Naive thymus-derived CD4-positive, alpha-beta T cell (primary cell): ENCODE measurements at regions not wholly inside any gene's neighbourhood (a gene's known extent, or its start where the extent isn't known, plus 50 kb on each side); places are given as distances from the start of the nearest gene placed in this dataset.

Source experiments
- ATAC-seq: fragments of 150-1000 bp; cut with Tn5 transposase; 2 replicates; pipeline ENCODE4 v1.10.0; 2021; ENCODE audit warnings: mild to moderate bottlenecking, moderate library complexity
- CTCF ChIA-PET: fragments of 350-600 bp; sonication (Branson Sonifier 250); formaldehyde crosslinking; loops from one replicate; lab custom pipeline; 2021; ENCODE audit warnings: antibody characterized with exemption; lab: Charles Lee
- POLR2A ChIA-PET: fragments of 350-600 bp; sonication (Branson Sonifier 250); formaldehyde crosslinking; loops from one replicate; lab custom pipeline; 2021; ENCODE audit warnings: antibody characterized with exemption, inconsistent platforms; lab: Charles Lee
- DNase-seq, 9 donors: peaks; one replicate each; pipeline versions ENCODE4 v3.0.0 to v3.0.0-alpha.2; 2020 to 2022; ENCODE audit warnings: mixed read lengths in 1 of 9
- H3K27ac ChIP-seq: one replicate; pipeline ENCODE4 v1.7.0; 2013; ENCODE audit warnings: mild to moderate bottlenecking, low read depth, low read length, moderate library complexity
- H3K27me3 ChIP-seq, 2 donors: one replicate each; pipeline ENCODE4 v1.7.0; 2013; ENCODE audit warnings: low read length in 2 of 2, mild to moderate bottlenecking in 2 of 2, moderate library complexity in 2 of 2; ENCODE audit not compliant: control insufficient read depth in 2 of 2, insufficient read depth in 2 of 2
- H3K36me3 ChIP-seq, 3 experiments: 1 replicate in 2 of 3; 2 replicates in 1 of 3; pipeline ENCODE4 v1.7.0; 2013; ENCODE audit warnings: low read length in 3 of 3, mild to moderate bottlenecking in 3 of 3, moderate library complexity in 1 of 3; ENCODE audit not compliant: insufficient read depth in 3 of 3, control insufficient read depth in 2 of 3
- H3K4me1 ChIP-seq, 2 donors: one replicate each; pipeline ENCODE4 v1.7.0; 2013; ENCODE audit warnings: low read length in 2 of 2, mild to moderate bottlenecking in 2 of 2, moderate library complexity in 1 of 2; ENCODE audit not compliant: control insufficient read depth in 2 of 2, insufficient read depth in 2 of 2
- H3K4me3 ChIP-seq: 2 replicates; pipeline ENCODE4 v1.7.0; 2013; ENCODE audit warnings: mild to moderate bottlenecking, low read length
- H3K9me3 ChIP-seq, 3 experiments: 1 replicate in 2 of 3; 2 replicates in 1 of 3; pipeline ENCODE4 v1.7.0; 2013; ENCODE audit warnings: low read length in 3 of 3; ENCODE audit not compliant: control insufficient read depth in 2 of 3
- H3K27ac Mint-ChIP-seq, 9 donors: one replicate each; pipeline ENCODE4 v1.8.0; 2020 to 2022; ENCODE audit warnings: mixed read lengths in 9 of 9, mild to moderate bottlenecking in 8 of 9, moderate library complexity in 5 of 9, inconsistent platforms in 2 of 9
- H3K27me3 Mint-ChIP-seq, 5 donors: one replicate each; pipeline ENCODE4 v1.8.0; 2021 to 2022; ENCODE audit warnings: mixed read lengths in 5 of 5, mild to moderate bottlenecking in 1 of 5
- H3K36me3 Mint-ChIP-seq, 5 donors: one replicate each; pipeline ENCODE4 v1.8.0; 2020 to 2022; ENCODE audit warnings: mixed read lengths in 5 of 5, mild to moderate bottlenecking in 3 of 5, inconsistent platforms in 1 of 5
- H3K4me1 Mint-ChIP-seq, 7 donors: one replicate each; pipeline ENCODE4 v1.8.0; 2020 to 2022; ENCODE audit warnings: mixed read lengths in 7 of 7, mild to moderate bottlenecking in 3 of 7, inconsistent platforms in 1 of 7
- H3K4me3 Mint-ChIP-seq, 10 donors: one replicate each; pipeline ENCODE4 v1.8.0; 2020 to 2022; ENCODE audit warnings: mild to moderate bottlenecking in 10 of 10, mixed read lengths in 10 of 10, moderate library complexity in 6 of 10, inconsistent platforms in 2 of 10
- H3K9me3 Mint-ChIP-seq, 11 donors: one replicate each; pipeline ENCODE4 v1.8.0; 2020 to 2022; ENCODE audit warnings: mixed read lengths in 11 of 11, mild to moderate bottlenecking in 4 of 11, inconsistent platforms in 1 of 11, moderate library complexity in 1 of 11
- intact Hi-C, 2 donors: fragments of 100-400 bp; cut with micrococcal nuclease; formaldehyde crosslinking; loops; one replicate each; pipeline ENCODE4 v1.15.1; 2023

- ATAC-seq (no peak), DNase-seq (no peak)
- intact Hi-C loops: no loop called here
- H3K9me3 Mint-ChIP-seq: peaks cover 0 to 18% (median 3%) of the 10 kb centered on the region in 11 donors
- Histone ChIP-seq H3K4me3 (no peak overlapping the region), H3K27ac (no peak overlapping the region), H3K9me3 (no peaks in the 10 kb centered on the region), H3K27me3 (no peaks in the 10 kb centered on the region), H3K4me1 (no peaks in the 10 kb centered on the region), H3K36me3 (no peaks in the 10 kb centered on the region)
- H3K27ac Mint-ChIP-seq: no peak overlapping the region
- peaks cover 0 to 32% (median 8%) of the 10 kb centered on the region in 7 donors for H3K4me1 Mint-ChIP-seq
- ChIA-PET POLR2A (no interaction called here), CTCF (no interaction called here)
- peaks cover 4 to 62% (median 4%) of the 10 kb centered on the region in 5 donors for H3K36me3 Mint-ChIP-seq
- no peaks in the 10 kb centered on the region for H3K27me3 Mint-ChIP-seq
- no peak overlapping the region for H3K4me3 Mint-ChIP-seq
Measured at GRCh38 chr6:149176971-149177667, 140.4 kb upstream of the TAB2 start.

GRCh38 chr6:149179431-149179830 lies 138.1 kb upstream of the TAB2 start:
- intact Hi-C loops: no loop called here
- Mint-ChIP-seq H3K4me1 (peaks cover 0 to 21% (median 9%) of the 10 kb centered on the region in 7 donors), H3K27me3 (no peaks in the 10 kb centered on the region), H3K27ac (no peak overlapping the region), H3K9me3 (peaks cover 0 to 21% (median 5%) of the 10 kb centered on the region in 11 donors), H3K4me3 (no peak overlapping the region), H3K36me3 (peaks cover 4 to 61% (median 8%) of the 10 kb centered on the region in 5 donors)
- ChIA-PET POLR2A (no interaction called here), CTCF (no interaction called here)
- Histone ChIP-seq H3K27me3 (no peaks in the 10 kb centered on the region), H3K4me1 (no peaks in the 10 kb centered on the region), H3K36me3 (no peaks in the 10 kb centered on the region), H3K9me3 (no peaks in the 10 kb centered on the region), H3K4me3 (no peak overlapping the region), H3K27ac (no peak overlapping the region)
- no peak for ATAC-seq
- DNase-seq: no peak

GRCh38 chr6:149181304-149181703 lies 136.2 kb upstream of the TAB2 start:
- no peak for DNase-seq
- no peaks in the 10 kb centered on the region for H3K27me3 Mint-ChIP-seq
- H3K27me3 ChIP-seq: no peaks in the 10 kb centered on the region
- CTCF ChIA-PET: interaction anchor here (1.3 kb wide), 1 partner anchor 8 kb away, joined by 4 read pairs; no protein-coding TSS in a partner anchor
- no peaks in the 10 kb centered on the region for H3K9me3 ChIP-seq
- H3K4me3 Mint-ChIP-seq: no peak overlapping the region
- POLR2A ChIA-PET: no interaction called here
- no peak overlapping the region for H3K27ac ChIP-seq
- no peak overlapping the region for H3K27ac Mint-ChIP-seq
- peaks cover 0 to 17% (median 7%) of the 10 kb centered on the region in 7 donors for H3K4me1 Mint-ChIP-seq
- H3K36me3 ChIP-seq: no peaks in the 10 kb centered on the region
- H3K4me1 ChIP-seq: no peaks in the 10 kb centered on the region
- H3K36me3 Mint-ChIP-seq: peaks cover 6 to 65% (median 15%) of the 10 kb centered on the region in 5 donors
- intact Hi-C loops: no loop called here
- H3K4me3 ChIP-seq: no peak overlapping the region
- no peak for ATAC-seq
- peaks cover 2 to 31% (median 10%) of the 10 kb centered on the region in 11 donors for H3K9me3 Mint-ChIP-seq

- H3K27me3 ChIP-seq: no peaks in the 10 kb centered on the region
- no peaks in the 10 kb centered on the region for H3K9me3 ChIP-seq
- peaks cover 0 to 19% (median 5%) of the 10 kb centered on the region in 7 donors for H3K4me1 Mint-ChIP-seq
- H3K27ac ChIP-seq: no peak overlapping the region
- no peaks in the 10 kb centered on the region for H3K4me1 ChIP-seq
- no peak overlapping the region for H3K27ac Mint-ChIP-seq
- ChIA-PET POLR2A (no interaction called here), CTCF (no interaction called here)
- no peaks in the 10 kb centered on the region for H3K27me3 Mint-ChIP-seq
- H3K36me3 ChIP-seq: no peaks in the 10 kb centered on the region
- DNase-seq: no peak
- intact Hi-C loops: no loop called here
- ATAC-seq: no peak
- peaks cover 2 to 38% (median 10%) of the 10 kb centered on the region in 11 donors for H3K9me3 Mint-ChIP-seq
- peaks cover 4 to 65% (median 13%) of the 10 kb centered on the region in 5 donors for H3K36me3 Mint-ChIP-seq
- H3K4me3 ChIP-seq: no peak overlapping the region
- H3K4me3 Mint-ChIP-seq: no peak overlapping the region
Measured at GRCh38 chr6:149182262-149182661, 135.2 kb upstream of the TAB2 start.

GRCh38 chr6:149184523-149184922 lies 133.0 kb upstream of the TAB2 start:
- intact Hi-C loops: no loop called here
- Mint-ChIP-seq H3K36me3 (peaks cover 9 to 72% (median 15%) of the 10 kb centered on the region in 5 donors), H3K27me3 (no peaks in the 10 kb centered on the region), H3K4me3 (no peak overlapping the region), H3K4me1 (peaks cover 2 to 28% (median 5%) of the 10 kb centered on the region in 7 donors), H3K9me3 (peaks cover 0 to 52% (median 19%) of the 10 kb centered on the region in 11 donors), H3K27ac (peak overlapping the region in 1 of 9 donors; percentile 22)
- Histone ChIP-seq H3K4me3 (no peak overlapping the region), H3K27ac (no peak overlapping the region), H3K36me3 (no peaks in the 10 kb centered on the region), H3K4me1 (no peaks in the 10 kb centered on the region), H3K27me3 (no peaks in the 10 kb centered on the region), H3K9me3 (no peaks in the 10 kb centered on the region)
- DNase-seq (no peak), ATAC-seq (no peak)
- CTCF ChIA-PET: no interaction called here
- POLR2A ChIA-PET: no interaction called here

- ChIA-PET POLR2A (interaction anchor here (0.6 kb wide), 1 partner anchor 139 kb away, joined by 3 read pairs; no protein-coding TSS in a partner anchor), CTCF (no interaction called here)
- Mint-ChIP-seq H3K36me3 (peaks cover 12 to 75% (median 15%) of the 10 kb centered on the region in 5 donors), H3K27ac (no peak overlapping the region), H3K9me3 (peaks cover 0 to 57% (median 19%) of the 10 kb centered on the region in 11 donors), H3K4me1 (peaks cover 12 to 39% (median 15%) of the 10 kb centered on the region in 7 donors), H3K4me3 (no peak overlapping the region), H3K27me3 (no peaks in the 10 kb centered on the region)
- Histone ChIP-seq H3K36me3 (no peaks in the 10 kb centered on the region), H3K27me3 (no peaks in the 10 kb centered on the region), H3K9me3 (no peaks in the 10 kb centered on the region), H3K27ac (no peak overlapping the region), H3K4me1 (peaks cover 0 to 10% of the 10 kb centered on the region in 2 donors), H3K4me3 (no peak overlapping the region)
- no peak for ATAC-seq
- intact Hi-C loops: loop anchor here (5.0 kb wide), 2 partner anchors 34 to 39 kb away; no protein-coding TSS in a partner anchor
- DNase-seq: no peak
Measured at GRCh38 chr6:149185799-149186357, 131.6 kb upstream of the TAB2 start.
